GM19240 (cell line): ENCODE measurements at regions not wholly inside any gene's neighbourhood (a gene's known extent, or its start where the extent isn't known, plus 50 kb on each side); places are given as distances from the start of the nearest gene placed in this dataset.
"Not testable (repeated sequence)": the region's sequence is repeated elsewhere in the genome, so short reads cannot be mapped to it uniquely, and the experiment has no call there.

Experiments
- DNase-seq: peaks from one replicate; pipeline ENCODE4 v3.0.0; 2011; ENCODE audit warnings: low spot score; ENCODE audit not compliant: insufficient read length

DNA sequence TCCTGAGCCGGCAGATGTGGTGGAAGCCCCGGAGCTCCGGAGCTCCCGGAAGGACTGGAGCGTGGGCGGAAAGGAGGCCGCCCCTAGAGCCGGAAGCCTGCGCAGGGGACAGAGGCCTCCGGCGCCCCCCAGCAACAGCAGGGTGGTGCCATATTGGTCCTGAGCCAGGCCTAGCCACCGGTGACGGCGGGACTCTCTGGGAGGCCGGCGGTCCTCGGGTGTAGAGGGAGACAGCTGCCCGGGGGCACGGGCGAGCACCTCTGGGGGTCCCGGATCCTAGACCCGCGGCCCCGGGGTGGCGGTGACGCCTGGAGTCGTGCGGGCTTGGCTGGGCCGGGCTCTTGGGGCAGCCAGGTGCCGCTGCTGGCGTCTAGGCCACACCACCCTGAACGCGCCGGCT is 1472.2 kb downstream of the FOXD4L5 start:
- DNase-seq: not testable (repeated sequence)

DNA sequence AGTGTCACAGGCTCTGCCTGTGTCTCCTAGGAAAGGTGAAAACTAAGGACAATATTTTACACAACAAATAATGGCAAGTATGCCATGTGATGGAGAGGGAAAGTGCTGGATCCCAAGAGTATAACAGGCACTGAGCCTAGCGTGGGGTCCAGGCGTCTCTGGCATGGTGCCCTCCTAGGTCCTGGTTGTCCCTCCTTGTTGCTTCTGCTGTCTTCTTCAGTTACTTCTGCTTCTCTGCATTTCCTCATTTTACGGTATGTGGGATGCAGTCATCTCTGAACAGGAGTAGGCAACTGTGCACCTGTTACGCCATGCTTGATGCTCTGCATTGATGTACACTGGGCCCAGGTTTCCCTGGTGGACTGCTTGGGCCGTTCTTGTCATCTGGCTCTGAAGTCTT is 1480.8 kb downstream of the FOXD4L5 start:
- not testable (repeated sequence) for DNase-seq

- not testable (repeated sequence) for DNase-seq
Observed at GRCh38 chr9:63794081-63794685, 1490.8 kb downstream of the FOXD4L5 start.

DNA sequence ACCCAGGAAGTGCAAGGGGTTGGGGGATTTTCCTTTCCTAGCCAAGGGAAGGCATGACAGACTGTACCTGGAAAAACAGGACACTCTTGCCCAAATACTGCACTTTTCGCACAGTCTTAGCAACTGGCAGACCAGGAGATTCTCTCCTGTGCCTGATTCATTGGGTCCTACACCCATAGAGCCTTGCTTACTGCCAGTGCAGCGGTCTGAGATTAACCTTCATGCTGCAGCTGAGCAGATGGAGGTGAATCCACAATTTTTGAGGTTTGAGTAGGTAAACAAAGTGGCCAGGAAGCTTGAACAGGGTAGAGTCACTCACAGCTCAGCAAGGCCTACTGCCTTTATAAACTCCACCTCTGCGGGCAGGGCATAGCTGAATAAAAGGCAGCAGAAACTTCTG is 1497.6 kb downstream of the FOXD4L5 start:
- DNase-seq: not testable (repeated sequence)

DNA sequence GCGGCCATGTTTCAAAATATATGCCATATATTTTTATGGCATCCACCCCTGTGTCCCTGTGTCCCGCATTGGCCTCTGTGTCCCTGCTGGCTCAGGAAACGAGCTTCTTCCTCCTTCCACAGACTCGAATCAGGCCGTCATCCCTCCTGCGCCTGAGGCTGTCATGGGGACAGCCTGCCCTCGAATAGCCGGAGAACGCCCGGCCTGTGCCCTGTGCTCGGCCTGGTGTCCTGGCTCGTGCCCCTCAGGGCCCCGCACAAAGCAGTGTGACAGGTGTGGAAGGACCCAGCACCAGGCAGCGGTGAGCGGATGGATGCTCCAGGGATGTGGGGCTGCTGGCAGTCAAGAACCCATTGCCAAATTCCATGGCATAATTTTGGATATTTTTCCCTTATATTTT is 1500.0 kb downstream of the FOXD4L5 start:
- not testable (repeated sequence) for DNase-seq

DNA sequence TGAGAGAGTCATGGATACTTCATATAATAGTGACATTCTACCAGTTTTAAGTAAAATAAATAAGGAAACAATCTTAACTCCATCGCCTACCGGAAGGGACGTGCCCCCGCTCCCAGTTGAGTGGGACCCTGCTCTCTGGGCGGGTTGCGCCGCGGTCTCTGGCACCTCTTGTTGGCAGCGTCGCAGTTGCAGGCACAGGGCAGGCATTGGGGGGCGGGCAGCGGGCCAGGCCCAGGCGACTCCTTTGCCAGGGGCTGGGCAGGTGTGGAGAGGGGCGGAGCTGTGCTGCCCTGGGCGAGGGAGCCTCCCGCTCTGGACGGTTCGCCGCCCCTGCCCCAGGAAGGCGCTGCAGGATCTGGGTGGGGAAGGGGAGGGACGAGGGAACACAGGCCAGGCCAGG is 1500.6 kb downstream of the FOXD4L5 start:
- DNase-seq: not testable (repeated sequence)

DNA sequence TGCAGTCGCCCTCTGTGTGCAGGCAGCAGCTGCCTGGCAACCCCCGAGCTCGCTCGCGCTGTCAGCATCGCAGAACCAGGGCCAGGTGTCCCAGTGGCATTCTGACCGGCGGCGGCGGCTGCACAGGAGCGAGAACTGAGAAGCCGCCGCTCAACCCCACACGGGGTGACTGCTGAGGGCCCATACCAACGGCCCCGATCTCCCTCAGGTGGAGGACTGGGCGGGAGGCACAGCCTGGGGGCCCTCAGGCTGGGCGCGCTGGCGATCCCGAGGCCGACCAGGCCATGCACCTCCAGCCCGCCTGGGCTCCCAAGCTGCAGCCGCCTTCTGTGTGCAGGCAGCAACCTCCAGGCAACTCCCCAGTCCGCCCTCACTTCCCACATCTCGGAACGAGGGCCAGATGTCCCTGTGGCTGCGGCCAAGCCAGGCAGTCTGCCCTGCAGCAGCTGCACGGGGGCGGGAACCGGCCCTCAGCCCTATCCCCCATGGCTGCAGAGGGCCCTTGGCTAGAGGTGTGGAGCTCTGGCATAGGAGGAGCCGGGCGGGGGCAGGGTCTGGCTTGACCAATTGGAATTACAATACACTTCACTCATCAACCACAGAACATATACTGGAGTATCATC is 1503.1 kb downstream of the FOXD4L5 start:
- not testable (repeated sequence) for DNase-seq

DNA sequence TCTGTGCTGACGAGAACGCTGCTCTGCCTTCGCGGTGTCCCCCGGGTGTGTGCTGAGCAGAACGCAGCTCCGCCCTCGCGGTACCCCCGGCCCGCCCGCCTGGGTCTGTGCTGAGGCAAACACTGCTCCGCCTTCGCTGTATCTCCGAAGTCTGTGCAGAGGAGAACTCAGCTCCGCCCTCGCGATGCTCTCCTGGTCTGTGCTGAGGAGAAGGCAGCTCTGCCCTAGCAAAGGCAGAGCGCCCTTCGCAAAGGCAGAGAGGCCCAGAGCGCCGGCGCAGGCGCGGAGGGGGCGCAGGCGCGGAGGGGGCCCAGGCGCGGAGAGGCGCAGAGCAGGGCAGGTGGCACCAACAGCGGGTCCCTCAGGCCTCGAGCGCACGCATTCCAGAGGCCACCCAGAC is 1503.6 kb downstream of the FOXD4L5 start:
- DNase-seq: not testable (repeated sequence)

GRCh38 chr9:63776220-63776619 is 1508.8 kb downstream of the FOXD4L5 start:
- not testable (repeated sequence) for DNase-seq

DNA sequence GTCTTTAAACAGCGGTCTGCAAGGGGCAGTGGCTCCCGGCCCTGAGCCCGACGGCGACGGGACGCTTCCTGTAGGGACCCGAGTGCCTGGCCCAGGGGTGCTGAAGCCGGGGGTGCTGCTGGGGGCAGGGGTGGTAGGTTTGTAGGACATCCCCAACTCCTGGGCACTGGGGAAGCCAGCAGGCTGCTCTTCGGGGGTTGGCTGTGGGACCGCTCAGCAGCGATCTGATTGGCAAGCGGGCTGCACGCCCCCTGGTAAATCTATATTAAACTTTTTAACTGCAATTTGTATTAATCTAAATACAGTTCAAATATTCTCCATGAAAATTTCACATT is 1510.0 kb downstream of the FOXD4L5 start:
- not testable (repeated sequence) for DNase-seq

DNA sequence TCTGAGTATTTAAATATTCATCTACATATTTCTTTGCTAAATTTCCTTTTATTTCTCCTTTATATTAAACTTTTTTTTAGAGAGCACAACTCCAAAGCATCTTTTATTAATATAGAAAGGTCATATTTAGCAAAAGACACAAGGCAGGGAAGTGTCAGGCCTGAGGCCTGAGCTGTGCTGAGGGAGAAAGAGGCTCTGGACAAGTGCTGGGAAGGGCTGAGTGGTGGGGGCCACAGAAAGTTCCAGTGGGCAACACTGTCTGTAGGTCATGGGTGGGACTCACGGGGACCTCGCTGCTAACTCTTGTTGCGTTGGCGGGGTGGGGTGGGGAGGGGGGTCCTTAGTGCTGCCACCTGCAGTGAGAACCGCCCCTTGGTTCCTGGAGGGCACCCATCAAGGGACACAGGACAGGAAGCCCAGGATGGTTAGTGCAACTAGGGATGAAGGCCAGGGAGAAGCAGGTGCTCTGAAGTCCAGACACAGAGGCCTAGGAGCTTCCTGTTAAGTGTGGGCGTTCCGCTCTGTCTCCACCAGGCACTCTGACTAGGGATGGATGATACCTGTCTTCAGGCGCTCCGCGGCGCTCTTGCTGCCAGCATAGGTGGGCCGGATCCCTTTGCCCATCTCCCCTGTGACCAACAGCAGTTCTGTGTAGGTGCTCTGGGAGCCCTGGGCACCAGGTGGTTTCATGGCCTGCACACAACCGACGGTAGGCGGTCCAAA is 1510.5 kb downstream of the FOXD4L5 start:
- not testable (repeated sequence) for DNase-seq

DNA sequence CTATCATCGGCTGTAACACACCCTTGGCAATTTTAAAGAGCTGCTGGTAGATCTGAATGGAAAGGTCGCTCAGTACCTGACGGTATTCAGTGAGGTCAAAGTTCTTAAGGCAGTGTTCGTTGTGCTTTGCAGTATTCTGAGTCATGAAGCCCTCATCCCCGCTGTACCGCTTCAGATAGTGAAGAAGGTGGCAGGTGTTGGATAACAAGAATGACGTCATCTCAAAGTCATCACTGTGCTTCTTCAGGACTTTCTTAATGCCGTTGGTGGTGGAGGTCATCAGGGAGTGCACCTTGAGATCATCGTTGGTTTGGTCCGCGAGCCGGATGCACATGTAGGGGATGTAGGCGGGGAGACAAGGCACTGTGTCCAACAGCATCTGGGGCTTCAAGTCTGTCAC is 1522.8 kb downstream of the FOXD4L5 start:
- DNase-seq: not testable (repeated sequence)

GRCh38 chr9:63729021-63729420 is 1556.0 kb downstream of the FOXD4L5 start:
- not testable (repeated sequence) for DNase-seq

DNA sequence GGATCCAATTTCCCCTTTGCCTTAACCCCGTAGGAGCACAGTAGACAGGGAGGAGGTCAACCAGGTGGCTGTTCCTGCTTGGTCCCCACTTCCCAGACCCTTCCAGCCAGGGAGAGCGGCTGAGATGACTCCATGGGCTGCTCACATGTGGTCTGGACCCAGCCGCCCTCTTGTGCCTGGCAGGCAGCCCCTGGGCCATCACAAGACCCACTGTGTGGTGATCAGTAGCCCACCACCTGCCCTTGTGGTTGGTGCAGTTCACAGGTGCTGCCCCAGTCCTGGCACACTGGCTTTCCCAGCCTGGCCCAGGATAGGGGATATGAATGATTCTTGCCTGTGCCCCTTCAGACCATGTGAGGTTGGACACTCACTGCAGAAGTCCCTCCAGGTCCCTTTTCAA is 1556.7 kb downstream of the FOXD4L5 start:
- DNase-seq: no peak

- DNase-seq: not testable (repeated sequence)
Observed at GRCh38 chr9:63708285-63708684, 1576.7 kb downstream of the FOXD4L5 start.

DNA sequence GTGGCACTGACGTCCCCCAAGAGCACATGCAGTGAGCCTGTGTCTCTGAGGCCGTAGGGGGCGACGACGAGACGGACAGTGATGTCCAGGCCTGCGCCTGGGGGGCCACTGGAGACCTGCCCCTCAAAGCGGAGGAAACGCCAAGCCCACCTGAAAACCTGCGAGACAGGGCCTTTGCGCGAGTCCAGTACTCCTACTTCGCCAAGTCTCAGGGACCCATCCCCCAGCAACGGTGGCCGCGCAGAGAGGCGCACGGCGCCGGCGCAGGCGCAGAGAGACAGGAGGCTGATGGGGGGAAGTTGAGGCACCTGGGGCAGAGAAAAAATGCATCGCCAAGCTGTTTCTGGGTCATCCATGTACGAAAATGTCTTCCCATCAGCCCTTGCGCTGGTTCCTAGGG is 1580.6 kb downstream of the FOXD4L5 start:
- DNase-seq: not testable (repeated sequence)

DNA sequence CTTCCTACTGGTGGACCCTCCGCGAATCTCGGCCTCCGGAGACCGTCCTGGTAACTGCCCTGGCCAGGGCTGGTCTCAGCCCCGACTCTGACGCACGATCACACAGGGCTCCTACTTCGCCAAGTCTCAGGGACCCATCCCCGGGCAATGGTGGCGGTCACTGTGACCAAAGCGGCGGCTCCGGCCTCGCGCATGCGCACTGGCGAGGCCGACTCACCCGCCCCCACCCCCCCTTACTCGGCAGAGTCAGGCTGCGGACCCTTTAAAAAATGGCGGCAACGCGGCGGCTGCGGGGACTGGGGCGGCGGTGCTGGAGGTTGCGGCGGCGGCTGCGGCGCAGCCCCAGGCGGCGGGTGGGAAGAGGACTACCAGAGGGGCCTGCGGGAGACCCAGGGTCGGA is 1581.3 kb downstream of the FOXD4L5 start:
- DNase-seq: not testable (repeated sequence)

DNA sequence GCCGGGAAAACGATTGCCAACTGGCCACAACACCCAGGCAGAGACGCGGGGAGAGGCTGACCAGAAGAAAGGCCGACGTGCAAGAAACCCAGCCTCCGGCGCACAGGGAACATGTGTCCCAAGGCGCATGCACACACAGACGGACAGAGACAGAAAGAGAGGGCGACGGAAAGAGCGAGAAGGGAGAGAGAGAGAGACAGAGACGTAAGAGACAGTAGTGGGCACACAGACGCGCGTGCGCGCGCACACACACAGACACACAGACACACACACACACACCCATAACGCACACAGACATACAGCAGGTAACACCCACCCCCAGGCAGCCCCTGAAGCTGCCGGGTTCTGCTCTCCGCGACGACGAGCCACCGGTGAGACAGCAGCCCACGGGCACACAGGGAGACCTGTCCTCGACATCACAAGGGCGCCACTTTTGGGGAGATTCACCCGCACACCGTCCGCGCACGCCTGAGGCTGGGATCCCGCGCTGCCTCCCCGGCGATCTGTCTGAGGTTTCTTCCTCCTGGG is 1581.8 kb downstream of the FOXD4L5 start:
- not testable (repeated sequence) for DNase-seq
